ENCODE measurements at regions not wholly inside any gene's neighbourhood (a gene's known extent, or its start where the extent isn't known, plus 50 kb on each side); places are given as distances from the start of the nearest gene placed in this dataset.
"Not testable (repeated sequence)": the region's sequence is repeated elsewhere in the genome, so short reads cannot be mapped to it uniquely, and the experiment has no call there.

DNA sequence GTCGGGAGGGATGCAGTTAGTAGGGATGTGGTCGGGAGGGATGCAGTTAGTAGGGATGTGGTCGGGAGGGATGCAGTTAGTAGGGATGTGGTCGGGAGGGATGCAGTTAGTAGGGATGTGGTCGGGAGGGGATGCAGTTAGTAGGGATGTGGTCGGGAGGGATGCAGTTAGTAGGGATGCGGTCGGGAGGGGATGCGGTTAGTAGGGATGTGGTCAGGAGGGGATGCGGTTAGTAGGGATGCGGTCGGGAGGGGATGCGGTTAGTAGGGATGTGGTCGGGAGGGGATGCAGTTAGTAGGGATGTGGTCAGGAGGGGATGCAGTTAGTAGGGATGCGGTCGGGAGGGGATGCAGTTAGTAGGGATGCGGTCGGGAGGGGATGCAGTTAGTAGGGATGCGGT, 96.2 kb downstream of the BDH1 start:
- DNase-seq (ENCODE audit: low spot score) = not testable (repeated sequence)

DNA sequence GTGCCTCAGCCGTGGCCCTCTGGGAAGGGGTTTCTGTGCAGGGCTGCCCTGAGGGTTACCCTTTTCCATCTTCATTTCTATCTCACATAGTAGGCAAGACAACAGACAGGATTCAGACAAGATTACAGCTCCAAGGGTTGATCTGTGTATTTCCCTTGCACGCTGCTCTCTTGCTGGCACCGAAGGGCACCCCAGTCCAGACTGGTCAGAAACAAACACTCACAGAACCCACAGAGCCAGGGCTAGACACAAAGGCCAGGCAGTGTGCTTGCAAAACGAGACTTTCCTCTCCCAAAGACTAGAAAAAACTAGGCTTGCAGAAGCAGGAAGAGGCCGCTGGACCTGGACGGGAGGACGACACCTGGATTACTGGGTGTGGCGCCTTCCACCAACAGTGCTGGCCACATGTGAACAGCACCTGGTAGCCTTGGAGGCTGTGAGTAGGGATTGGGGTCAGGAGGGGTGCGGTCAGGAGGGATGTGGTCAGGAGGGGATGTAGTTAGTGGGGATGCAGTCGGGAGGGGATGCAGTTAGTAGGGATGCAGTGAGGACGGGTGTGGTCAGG, 96.8 kb downstream of the BDH1 start:
- peak; percentile 60 for DNase-seq (ENCODE audit: low spot score)

DNA sequence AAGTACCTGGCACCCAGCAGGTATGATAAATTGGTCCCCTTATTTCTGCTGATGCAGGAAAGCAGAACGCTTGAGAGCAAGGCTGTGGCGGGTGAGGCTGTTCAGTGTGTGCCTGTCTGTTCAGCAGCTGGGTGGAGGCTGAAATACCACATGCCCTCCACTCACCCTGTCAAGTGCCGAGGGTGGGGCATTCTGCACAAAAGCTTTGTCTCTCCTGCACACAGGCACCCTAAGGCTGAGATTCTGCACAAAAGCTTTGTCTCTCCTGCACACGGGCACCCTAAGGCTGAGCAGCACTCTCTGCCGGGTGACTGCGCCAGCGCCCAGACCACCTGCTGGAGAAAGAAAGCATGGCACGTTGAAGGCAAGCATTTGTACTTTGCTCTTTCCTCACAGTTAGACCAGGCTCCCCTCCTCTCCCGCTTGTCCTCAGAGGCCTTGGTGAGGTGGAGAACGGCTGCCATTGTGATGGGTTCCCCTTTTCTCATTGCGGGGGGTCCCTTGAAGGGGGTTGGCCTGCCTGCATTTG, 97.5 kb downstream of the BDH1 start:
- peak; percentile 18 for DNase-seq (ENCODE audit: low spot score)

DNA sequence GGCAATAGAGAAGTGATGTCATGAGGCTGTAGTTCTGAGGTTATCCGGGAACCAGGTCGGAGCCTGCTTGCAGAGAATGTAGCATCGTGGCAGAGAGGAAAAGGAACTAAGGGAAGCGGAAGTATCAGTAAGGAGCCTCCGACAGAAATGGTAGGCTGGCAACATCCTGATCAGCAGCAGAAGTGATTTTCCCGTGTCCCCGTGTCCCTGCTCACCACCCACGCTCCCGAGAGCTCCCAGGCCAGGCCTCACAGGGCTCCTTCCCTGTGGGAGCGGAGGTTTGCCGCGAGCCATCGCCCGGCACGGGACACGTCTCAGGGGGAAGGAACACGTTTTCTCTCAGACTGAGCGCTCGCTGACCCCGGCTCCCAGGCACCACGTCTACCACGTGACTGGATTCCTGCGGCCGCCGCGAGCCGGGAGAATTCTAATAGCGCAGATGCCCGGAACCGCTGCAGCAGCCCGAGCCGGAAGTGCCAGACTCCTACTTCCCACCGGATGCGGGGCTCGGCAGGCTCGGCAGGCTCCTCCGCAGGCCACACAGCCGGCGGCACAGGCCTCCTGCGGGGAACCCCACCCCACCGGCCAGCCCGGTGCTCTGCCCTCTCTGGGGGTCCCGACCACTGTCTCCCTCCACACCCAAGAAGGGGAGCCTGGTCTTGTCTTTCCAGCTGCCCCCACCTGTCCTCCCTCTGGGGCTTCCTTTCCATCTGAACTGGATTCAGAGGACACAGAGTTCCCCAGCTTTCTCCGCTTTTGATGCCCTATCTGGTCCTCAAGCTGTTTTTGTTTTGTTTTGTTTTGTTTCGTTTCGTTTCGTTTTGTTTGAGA, 99.3 kb downstream of the BDH1 start:
- DNase-seq (ENCODE audit: low spot score) = peak; percentile 71

- DNase-seq (ENCODE audit: low spot score) = not testable (repeated sequence)
Observed at GRCh38 chr3:197454841-197455240, 100.9 kb downstream of the BDH1 start.

DNA sequence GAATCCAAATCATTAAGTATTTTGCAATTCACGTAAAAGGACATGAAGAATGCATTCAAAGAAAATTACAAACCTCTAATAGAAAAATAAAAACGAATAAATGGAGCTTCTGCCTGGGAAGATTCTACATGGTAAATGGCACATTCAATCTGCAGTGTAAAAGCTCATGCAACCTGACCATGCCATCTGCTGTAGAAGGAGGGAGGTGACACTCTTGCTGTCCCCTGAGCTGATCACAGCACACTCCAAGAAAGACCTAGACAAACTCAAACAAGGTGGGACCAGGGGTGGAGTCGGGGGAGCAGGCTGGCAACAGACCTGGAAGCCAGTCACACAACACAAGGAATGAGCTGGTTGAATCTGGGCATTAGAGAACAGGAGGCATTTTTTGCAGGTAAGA, 101.8 kb downstream of the BDH1 start:
- DNase-seq (ENCODE audit: low spot score) = peak; percentile 64

GRCh38 chr3:197450810-197451209, 105.0 kb downstream of the BDH1 start:
- DNase-seq (ENCODE audit: low spot score) = no peak

DNA sequence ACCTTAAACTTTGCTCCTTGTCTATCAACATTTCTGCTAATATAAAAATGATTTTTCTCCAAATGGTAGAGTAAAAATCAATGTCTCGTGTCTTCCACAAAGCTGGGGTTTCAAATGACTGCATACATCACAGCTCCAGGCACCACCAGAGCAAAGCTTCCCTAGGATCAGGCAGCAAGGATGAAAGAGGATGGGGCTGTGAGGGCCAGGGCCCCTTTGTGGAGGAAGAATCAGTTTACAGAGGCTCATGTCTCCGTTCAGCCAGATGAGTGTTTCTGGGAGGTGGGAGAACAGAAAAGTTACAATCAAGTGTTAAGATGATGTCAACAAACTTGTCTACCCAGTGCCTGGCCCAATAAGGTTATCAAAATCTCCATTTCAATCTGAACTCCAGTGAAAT, 105.5 kb downstream of the BDH1 start:
- no peak for DNase-seq (ENCODE audit: low spot score)

GRCh38 chr3:197449181-197449580, 106.6 kb downstream of the BDH1 start:
- DNase-seq (ENCODE audit: low spot score) = not testable (repeated sequence)

DNA sequence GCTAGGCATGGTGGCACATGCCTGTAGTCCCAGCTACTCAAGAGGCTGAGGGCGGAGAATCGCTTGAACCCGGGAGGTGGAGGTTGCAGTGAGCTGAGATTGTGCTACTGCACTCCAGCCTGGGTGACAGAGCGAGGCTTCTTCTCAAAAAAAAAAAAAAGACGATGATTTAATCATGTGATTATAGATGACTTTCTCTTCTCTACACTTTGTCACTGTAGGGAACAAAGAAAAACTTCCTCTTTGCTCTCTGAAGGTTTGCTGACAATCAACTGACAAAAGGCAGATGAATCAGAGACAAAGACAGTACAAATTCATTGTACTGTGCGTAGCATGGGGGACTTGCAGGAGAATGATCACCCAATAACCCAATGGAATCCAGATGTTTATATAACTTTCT, 108.0 kb downstream of the BDH1 start:
- not testable (repeated sequence) for DNase-seq (ENCODE audit: low spot score)

DNA sequence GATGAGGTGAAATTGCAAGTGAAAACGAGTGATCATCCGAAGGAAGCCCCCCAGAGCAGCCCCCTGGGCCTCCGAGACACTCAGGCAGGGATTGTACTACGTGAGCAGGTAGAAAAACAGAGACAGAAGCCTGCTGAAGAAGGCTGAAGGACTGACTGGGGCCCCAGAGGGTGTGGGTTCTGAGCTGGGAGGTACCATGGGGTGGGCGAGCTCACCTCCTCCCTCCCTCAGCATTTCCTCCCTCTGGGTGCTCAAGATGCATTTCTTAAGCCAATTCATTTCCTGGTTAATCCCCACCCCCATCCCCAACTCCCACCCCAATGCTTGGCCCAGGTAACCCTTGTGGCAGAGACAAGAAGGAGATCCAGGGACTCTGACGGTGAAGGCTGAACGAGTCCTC, 108.7 kb downstream of the BDH1 start:
- DNase-seq (ENCODE audit: low spot score) = no peak

GRCh38 chr3:197446700-197447056, 109.1 kb downstream of the BDH1 start:
- DNase-seq (ENCODE audit: low spot score) = no peak

- no peak for DNase-seq (ENCODE audit: low spot score)
Observed at GRCh38 chr3:197445896-197446699, 109.7 kb downstream of the BDH1 start.

DNA sequence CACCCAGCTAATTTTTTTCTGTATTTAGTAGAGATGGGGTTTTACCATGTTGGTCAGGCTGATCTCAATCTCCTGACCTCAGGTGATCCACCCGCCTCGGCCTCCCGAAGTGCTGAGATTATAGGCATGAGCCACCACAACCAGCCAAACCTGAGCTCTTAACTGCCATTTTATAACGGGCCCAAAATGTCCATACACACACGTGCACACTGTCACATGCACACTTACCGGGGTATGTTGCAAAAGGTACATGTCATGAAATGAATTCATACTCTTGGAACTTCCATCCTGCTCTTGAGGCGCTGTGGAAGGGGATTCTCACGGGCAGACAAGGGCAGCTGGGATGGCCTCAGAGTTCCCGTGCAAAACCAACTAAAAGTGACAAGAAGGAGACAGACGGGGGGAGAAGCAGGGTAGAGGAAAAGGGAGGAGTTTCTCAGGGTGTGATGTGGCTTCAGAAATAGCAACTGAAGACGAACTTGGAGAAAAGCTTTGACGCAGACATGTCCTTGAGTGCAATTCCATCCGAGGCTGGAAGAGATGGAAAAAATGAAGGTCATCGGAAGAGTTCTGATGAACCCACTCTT, 110.9 kb downstream of the BDH1 start:
- no peak for DNase-seq (ENCODE audit: low spot score)

GRCh38 chr3:197443506-197443905, 112.3 kb downstream of the BDH1 start:
- DNase-seq (ENCODE audit: low spot score) = no peak

DNA sequence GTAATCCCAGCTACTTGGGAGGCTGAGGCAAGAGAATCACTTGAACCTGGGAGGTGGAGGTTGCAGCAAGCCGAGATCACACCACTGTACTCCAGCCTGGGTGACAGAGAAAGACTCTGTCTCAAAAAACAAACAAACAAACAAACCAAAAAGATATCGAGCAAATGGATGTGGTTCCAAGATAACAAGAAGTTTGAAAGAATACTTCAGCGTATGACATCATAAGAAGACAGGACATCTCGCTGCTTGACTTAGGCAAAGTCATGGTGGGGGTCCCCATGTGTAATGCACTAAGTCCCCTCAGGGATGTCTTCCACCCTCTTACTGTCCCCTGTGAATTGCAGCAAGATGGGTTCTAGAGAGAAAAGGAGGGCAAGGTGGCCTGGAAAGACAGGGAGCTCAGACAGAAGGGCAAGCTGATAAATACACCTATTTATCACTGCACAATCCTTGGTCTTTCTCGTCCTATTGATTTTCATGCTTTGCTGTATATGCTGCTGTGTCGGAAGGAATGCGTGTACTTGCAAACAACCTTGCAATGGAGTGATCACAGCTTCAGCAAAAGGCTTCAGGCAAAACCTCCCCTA, 115.0 kb downstream of the BDH1 start:
- no peak for DNase-seq (ENCODE audit: low spot score)

DNA sequence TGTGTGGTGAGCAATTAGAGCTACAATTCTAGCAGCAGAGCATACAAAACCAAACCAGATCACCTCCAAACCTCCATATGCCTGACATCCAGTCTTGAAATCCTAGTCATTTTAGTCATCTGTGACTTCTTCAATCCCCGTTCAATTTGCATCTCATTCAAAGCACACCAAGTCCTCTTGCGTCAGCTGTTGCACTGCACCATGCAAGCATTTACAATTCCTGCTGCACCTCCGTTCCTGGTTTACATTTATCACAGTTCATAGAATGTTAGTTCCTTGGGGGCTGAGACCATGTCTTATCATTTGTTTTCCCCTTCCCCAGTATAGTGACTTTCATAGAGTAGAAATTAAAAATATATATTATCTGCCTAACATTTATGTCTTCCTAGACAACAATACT, 116.9 kb downstream of the BDH1 start:
- DNase-seq (ENCODE audit: low spot score) = no peak

GRCh38 chr3:197435426-197435825, 120.3 kb downstream of the BDH1 start:
- no peak for DNase-seq (ENCODE audit: low spot score)

DNA sequence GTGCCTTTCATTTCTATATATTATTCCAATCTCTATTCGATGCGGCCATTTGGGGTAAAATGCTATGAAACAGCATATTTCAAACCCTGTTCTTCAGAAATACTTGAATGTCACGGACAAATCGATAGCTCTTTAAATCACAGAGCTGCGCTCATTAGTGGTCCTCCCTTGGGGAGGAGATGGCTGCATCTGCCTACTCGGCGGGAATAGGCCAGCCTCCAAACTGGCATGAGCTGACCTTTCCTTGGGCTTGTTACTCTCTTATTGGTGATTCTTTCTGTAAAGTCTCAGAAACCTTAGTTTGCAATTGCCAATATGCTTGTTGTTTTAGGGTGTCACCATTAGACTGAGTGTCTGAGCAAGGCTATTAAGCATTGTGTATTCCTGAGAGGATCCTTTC, 120.9 kb downstream of the BDH1 start:
- peak; percentile 17 for DNase-seq (ENCODE audit: low spot score)

- DNase-seq (ENCODE audit: low spot score) = no peak
Observed at GRCh38 chr3:197432384-197433127, 123.2 kb downstream of the BDH1 start.

DNA sequence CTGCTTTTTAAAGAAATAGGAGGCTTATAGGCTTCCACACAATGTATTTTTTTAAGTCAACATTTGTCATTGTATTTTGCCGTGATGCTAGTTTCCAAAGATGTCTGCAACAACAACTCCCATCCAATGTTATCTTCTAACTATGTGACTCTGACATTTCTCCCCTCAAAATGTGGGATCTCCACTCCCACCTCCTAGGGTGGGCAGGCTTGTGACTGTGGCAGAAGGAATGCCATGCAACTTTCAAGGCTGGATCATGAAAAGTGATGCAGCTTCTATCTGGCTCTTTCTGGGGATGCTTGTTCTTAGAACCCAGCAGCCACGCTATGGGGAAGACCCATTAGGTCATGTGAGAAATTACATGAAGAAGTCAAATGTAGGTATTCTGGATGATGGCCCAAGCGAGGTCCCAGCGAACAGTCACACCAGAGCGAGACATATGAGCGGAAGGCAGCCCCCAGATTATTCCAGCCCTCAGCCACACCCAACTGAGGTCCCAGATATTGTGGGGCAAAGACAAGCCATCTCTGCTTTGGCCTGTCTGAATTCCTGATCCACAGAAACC, 124.3 kb downstream of the BDH1 start:
- DNase-seq (ENCODE audit: low spot score) = no peak

Measured in pons (tissue), 1 donor.